Fibroblast of lung (primary cell): ENCODE measurements at regions not wholly inside any gene's neighbourhood (a gene's known extent, or its start where the extent isn't known, plus 50 kb on each side); places are given as distances from the start of the nearest gene placed in this dataset.

ENCODE experiments used
- DNase-seq, 2 donors: peaks; one replicate each; pipeline versions ENCODE4 v3.0.0 to v3.0.0-alpha.2; 2010; ENCODE audit warnings: low read depth in 2 of 2
- H2AFZ ChIP-seq: 2 replicates; pipeline ENCODE4 v1.5.1; 2012; ENCODE audit warnings: low read length, control low read depth, inconsistent platforms
- H3K27ac ChIP-seq: 2 replicates; pipeline ENCODE4 v1.5.1; 2011; ENCODE audit warnings: low read length, control low read depth; ENCODE audit not compliant: insufficient read depth
- H3K27me3 ChIP-seq: 2 replicates; pipeline ENCODE4 v1.5.1; 2011; ENCODE audit warnings: mild to moderate bottlenecking, low read length; ENCODE audit not compliant: control insufficient read depth, insufficient read depth
- H3K36me3 ChIP-seq: 2 replicates; pipeline ENCODE4 v1.5.1; 2011; ENCODE audit warnings: low read length; ENCODE audit not compliant: control insufficient read depth, insufficient read depth
- H3K4me1 ChIP-seq: 2 replicates; pipeline ENCODE4 v1.5.1; 2011; ENCODE audit warnings: low read length; ENCODE audit not compliant: control insufficient read depth, insufficient read depth; ENCODE audit errors: extremely low read depth
- H3K4me2 ChIP-seq: 2 replicates; pipeline ENCODE4 v1.5.1; 2011; ENCODE audit warnings: low read length, control low read depth; ENCODE audit not compliant: insufficient read depth; ENCODE audit errors: extremely low read depth
- H3K4me3 ChIP-seq, 4 experiments: fragments of 200-600 bp in 1 of 4; sonication (generic) in 1 of 4; replicated peaks in 1 of 4; 2 replicates each; pipeline ENCODE4 v1.5.1; 2011 to 2016; ENCODE audit warnings: low read length in 4 of 4, low read depth in 3 of 4, mild to moderate bottlenecking in 3 of 4, control low read depth in 2 of 4, inconsistent platforms in 1 of 4, mixed read lengths in 1 of 4; ENCODE audit not compliant: insufficient read depth in 1 of 4; ENCODE audit errors: control extremely low read depth in 1 of 4
- H3K79me2 ChIP-seq: 2 replicates; pipeline ENCODE4 v1.5.1; 2012; ENCODE audit warnings: mild to moderate bottlenecking, low read length, inconsistent platforms; ENCODE audit not compliant: control insufficient read depth, insufficient read depth
- H3K9ac ChIP-seq: 2 replicates; pipeline ENCODE4 v1.5.1; 2011; ENCODE audit warnings: mild to moderate bottlenecking, low read length, control low read depth; ENCODE audit not compliant: insufficient read depth
- H3K9me3 ChIP-seq: 2 replicates; pipeline ENCODE4 v1.5.1; 2012; ENCODE audit warnings: low read depth, low read length; ENCODE audit not compliant: control insufficient read depth, insufficient read depth
- H4K20me1 ChIP-seq: 2 replicates; pipeline ENCODE4 v1.5.1; 2011; ENCODE audit warnings: low read length; ENCODE audit not compliant: control insufficient read depth, insufficient read depth; ENCODE audit errors: extremely low read depth
- EZH2 ChIP-seq: IDR thresholded peaks from 2 replicates; pipeline ENCODE4 v1.5.1; 2012; ENCODE audit warnings: low read length, control low read depth, mild to moderate bottlenecking; ENCODE audit errors: missing control alignments
- TF ChIP-seq, protein P1 (sequence below), 2 donors: IDR thresholded peaks in 1 of 2; conservative IDR thresholded peaks in 1 of 2; 1 replicate in 1 of 2; 2 replicates in 1 of 2; pipeline ENCODE4 v1.5.1; 2011 to 2012; ENCODE audit warnings: low read length in 2 of 2, control low read depth in 1 of 2, inconsistent platforms in 1 of 2, low read depth in 1 of 2, mild to moderate bottlenecking in 1 of 2

DNA sequence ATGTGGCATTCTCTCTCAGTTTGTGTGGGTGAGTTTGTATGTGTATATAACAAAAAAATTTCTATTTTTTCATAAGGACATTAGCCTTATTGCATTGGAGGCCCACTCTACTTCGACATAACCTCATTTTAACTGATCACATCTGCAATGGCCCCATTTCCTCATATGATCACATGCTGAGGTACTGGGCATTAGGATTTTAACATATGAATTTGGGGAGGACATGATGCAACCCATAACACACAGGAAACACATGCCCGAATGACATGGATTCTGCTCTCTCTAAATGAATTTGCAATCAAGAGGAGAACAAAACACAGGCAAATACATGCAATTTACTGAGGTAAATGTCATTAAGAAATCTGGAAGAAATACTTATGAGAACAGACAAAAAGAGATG is 92.1 kb upstream of the COX7C start:
- H3K36me3 ChIP-seq = no peaks in the 10 kb centered on the region
- H3K79me2 ChIP-seq = no peaks in the 10 kb centered on the region
- H2AFZ ChIP-seq = no peak overlapping the region
- H3K27me3 ChIP-seq = no peaks in the 10 kb centered on the region
- H3K9me3 ChIP-seq = no peaks in the 10 kb centered on the region
- H3K27ac ChIP-seq = no peak overlapping the region
- no peak overlapping the region for H3K9ac ChIP-seq
- H3K4me1 ChIP-seq = no peaks in the 10 kb centered on the region
- no peak for TF ChIP-seq EZH2
- TF ChIP-seq, protein P1, sequence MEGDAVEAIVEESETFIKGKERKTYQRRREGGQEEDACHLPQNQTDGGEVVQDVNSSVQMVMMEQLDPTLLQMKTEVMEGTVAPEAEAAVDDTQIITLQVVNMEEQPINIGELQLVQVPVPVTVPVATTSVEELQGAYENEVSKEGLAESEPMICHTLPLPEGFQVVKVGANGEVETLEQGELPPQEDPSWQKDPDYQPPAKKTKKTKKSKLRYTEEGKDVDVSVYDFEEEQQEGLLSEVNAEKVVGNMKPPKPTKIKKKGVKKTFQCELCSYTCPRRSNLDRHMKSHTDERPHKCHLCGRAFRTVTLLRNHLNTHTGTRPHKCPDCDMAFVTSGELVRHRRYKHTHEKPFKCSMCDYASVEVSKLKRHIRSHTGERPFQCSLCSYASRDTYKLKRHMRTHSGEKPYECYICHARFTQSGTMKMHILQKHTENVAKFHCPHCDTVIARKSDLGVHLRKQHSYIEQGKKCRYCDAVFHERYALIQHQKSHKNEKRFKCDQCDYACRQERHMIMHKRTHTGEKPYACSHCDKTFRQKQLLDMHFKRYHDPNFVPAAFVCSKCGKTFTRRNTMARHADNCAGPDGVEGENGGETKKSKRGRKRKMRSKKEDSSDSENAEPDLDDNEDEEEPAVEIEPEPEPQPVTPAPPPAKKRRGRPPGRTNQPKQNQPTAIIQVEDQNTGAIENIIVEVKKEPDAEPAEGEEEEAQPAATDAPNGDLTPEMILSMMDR (conservative IDR thresholded peaks at IDR 0.05 in 1 of 2, IDR thresholded peaks at IDR 0.05 in 1 of 2; ENCODE audit: low read depth in 1 of 2, low read length in 2 of 2) = no peak
- no peaks in the 10 kb centered on the region for H4K20me1 ChIP-seq
- H3K4me2 ChIP-seq = no peak overlapping the region
- DNase-seq = no peak
- no peak overlapping the region for H3K4me3 ChIP-seq

DNA sequence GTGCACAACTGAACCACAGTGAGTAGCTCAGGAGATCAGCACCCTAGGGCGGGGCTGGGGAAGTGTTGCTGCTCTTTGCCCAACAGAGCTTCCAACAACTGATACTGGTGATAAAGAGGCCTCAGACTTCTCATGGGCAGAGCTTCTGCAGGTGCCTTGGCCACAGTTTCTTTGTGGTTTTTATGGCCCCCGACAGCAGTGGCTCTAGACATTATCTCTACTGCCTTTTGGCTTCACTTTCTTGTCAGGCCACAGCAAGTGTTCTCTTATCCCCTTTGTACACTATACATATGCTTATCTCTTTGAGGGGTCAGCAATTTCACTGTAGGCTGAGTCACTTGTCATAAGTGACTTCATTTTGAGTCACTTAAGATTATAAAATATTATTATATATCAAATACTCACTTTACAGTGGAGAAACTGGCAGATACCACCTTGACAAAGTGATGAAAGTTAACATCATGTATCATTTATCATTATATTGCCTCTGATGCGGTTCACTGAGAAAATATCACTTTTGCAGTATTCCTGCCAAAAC is 90.9 kb upstream of the COX7C start:
- no peak for DNase-seq
- TF ChIP-seq, protein P1 (conservative IDR thresholded peaks at IDR 0.05 in 1 of 2, IDR thresholded peaks at IDR 0.05 in 1 of 2; ENCODE audit: low read depth in 1 of 2, low read length in 2 of 2) = no peak
- TF ChIP-seq EZH2 = no peak
- no peaks in the 10 kb centered on the region for H3K9me3 ChIP-seq
- H3K27ac ChIP-seq = no peak overlapping the region
- H3K4me3 ChIP-seq = no peak overlapping the region
- no peak overlapping the region for H2AFZ ChIP-seq
- H3K9ac ChIP-seq = no peak overlapping the region
- no peaks in the 10 kb centered on the region for H3K36me3 ChIP-seq
- H3K27me3 ChIP-seq = no peaks in the 10 kb centered on the region
- no peak overlapping the region for H3K4me2 ChIP-seq
- H3K79me2 ChIP-seq = no peaks in the 10 kb centered on the region
- no peaks in the 10 kb centered on the region for H3K4me1 ChIP-seq
- no peaks in the 10 kb centered on the region for H4K20me1 ChIP-seq

DNA sequence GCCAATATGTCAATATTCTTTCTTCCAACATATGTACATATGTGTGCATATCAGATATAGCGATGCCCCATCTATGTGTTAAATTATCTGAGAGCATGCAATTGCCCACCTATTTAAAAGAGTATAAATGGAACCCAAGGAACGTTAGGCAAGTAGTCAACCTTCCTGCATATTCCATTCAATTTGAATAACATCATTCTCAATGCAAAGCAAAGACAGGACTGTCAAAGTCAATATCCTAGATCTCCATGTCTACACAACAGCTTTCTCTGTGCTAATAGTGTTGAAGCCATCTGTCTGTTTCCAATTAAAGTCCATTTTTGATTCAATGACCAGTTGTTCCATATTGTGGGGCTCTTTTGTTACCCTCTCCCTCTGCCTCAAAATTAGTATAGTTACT is 85.3 kb upstream of the COX7C start:
- TF ChIP-seq, protein P1 (conservative IDR thresholded peaks at IDR 0.05 in 1 of 2, IDR thresholded peaks at IDR 0.05 in 1 of 2; ENCODE audit: low read depth in 1 of 2, low read length in 2 of 2) = no peak
- TF ChIP-seq EZH2 = no peak
- Histone ChIP-seq H3K9ac (no peak overlapping the region), H3K79me2 (no peaks in the 10 kb centered on the region)

More for the DNA sequence above, 85.3 kb upstream of the COX7C start:
- H3K4me3 ChIP-seq = no peak overlapping the region
- H3K4me1 ChIP-seq = no peaks in the 10 kb centered on the region
- no peaks in the 10 kb centered on the region for H3K36me3 ChIP-seq
- H3K9me3 ChIP-seq = no peaks in the 10 kb centered on the region
- H3K4me2 ChIP-seq = no peak overlapping the region
- no peak overlapping the region for H2AFZ ChIP-seq
- no peak overlapping the region for H3K27ac ChIP-seq
- no peak for DNase-seq
- no peaks in the 10 kb centered on the region for H3K27me3 ChIP-seq
- H4K20me1 ChIP-seq = no peaks in the 10 kb centered on the region
